ENCODE measurements at regions not wholly inside any gene's neighbourhood (a gene's known extent, or its start where the extent isn't known, plus 50 kb on each side); places are given as distances from the start of the nearest gene placed in this dataset.

DNA sequence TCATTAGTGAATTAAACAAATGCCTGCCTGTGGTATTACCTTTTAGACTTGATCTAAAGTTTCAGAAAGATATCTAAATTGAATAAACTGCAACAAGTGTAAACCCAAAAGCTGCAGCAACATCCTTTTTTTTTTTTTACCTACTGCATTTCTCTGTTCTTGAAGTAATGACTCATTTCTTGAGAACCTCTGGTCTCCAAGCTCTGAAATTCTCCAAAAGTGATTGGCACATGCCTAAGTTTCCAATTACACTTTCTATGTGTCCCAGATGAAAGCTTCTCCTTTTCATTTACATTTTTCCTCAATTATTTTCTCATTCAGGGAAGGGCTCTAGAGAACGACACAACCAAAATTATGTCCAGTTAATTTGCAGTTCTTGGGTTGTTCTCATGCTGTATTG lies 435.2 kb upstream of the DCN start:
- H3K4me3 ChIP-seq (ENCODE audit: low read length): no peak overlapping the region
- no peak for TF ChIP-seq ZNF274 (IDR thresholded peaks at IDR 0.05; ENCODE audit: low read depth, low read length)

DNA sequence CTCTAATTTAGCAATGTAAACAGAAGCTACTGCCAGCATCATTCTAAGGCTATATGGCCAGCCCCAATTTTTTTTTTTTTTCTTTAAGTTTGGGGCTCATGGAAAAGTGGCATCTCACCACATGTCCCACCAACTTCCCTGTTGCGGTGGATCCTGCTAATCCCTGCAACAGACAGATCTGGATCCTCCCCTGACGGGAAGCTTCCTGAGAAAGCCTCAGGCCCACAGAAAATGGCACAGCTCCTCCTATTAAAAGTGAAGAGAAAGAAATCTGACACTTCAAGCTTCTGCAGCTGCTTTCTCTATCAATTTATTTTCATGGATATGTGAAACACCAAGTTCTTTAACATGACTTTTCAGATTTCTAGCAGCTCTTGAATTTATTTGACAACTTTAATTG lies 433.8 kb upstream of the DCN start:
- no peak overlapping the region for H3K4me3 ChIP-seq (ENCODE audit: low read length)
- TF ChIP-seq ZNF274 (IDR thresholded peaks at IDR 0.05; ENCODE audit: low read depth, low read length): no peak

GRCh38 chr12:91613223-91613779 lies 430.7 kb upstream of the DCN start:
- no peak for TF ChIP-seq ZNF274 (IDR thresholded peaks at IDR 0.05; ENCODE audit: low read depth, low read length)

GRCh38 chr12:91610561-91610960 lies 427.9 kb upstream of the DCN start:
- no peak for TF ChIP-seq ZNF274 (IDR thresholded peaks at IDR 0.05; ENCODE audit: low read depth, low read length)
- H3K4me3 ChIP-seq (ENCODE audit: low read length): no peak overlapping the region

More at GRCh38 chr12:91613223-91613779, 430.7 kb upstream of the DCN start:
- no peak overlapping the region for H3K4me3 ChIP-seq (ENCODE audit: low read length)

- no peak overlapping the region for H3K4me3 ChIP-seq (ENCODE audit: low read length)
- TF ChIP-seq ZNF274 (IDR thresholded peaks at IDR 0.05; ENCODE audit: low read depth, low read length): no peak
Observed at GRCh38 chr12:91609283-91609682, 426.7 kb upstream of the DCN start.

GRCh38 chr12:91608542-91608941 lies 425.9 kb upstream of the DCN start:
- no peak for TF ChIP-seq ZNF274 (IDR thresholded peaks at IDR 0.05; ENCODE audit: low read depth, low read length)
- H3K4me3 ChIP-seq (ENCODE audit: low read length): no peak overlapping the region

GRCh38 chr12:91606662-91607377 lies 424.2 kb upstream of the DCN start:
- no peak for TF ChIP-seq ZNF274 (IDR thresholded peaks at IDR 0.05; ENCODE audit: low read depth, low read length)
- no peak overlapping the region for H3K4me3 ChIP-seq (ENCODE audit: low read length)

DNA sequence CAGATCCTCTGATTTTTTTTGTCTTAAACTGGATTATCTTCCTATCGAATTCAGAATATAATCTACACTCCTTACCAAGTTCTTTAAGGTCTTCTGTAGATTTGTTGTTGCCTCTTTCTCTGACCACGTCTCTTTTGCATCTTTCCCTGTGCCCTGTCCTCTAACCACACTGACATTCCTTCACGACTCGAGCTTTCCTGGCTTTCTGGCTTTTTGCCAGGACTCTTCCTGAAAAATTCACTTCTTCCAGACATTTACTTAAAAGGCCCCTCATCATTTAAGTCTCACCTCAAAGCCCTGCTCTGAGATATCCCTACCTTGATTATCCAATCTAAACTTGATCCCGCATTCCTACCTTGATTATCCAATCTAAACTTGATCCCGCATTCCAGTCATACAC lies 422.3 kb upstream of the DCN start:
- TF ChIP-seq ZNF274 (IDR thresholded peaks at IDR 0.05; ENCODE audit: low read depth, low read length): no peak

DNA sequence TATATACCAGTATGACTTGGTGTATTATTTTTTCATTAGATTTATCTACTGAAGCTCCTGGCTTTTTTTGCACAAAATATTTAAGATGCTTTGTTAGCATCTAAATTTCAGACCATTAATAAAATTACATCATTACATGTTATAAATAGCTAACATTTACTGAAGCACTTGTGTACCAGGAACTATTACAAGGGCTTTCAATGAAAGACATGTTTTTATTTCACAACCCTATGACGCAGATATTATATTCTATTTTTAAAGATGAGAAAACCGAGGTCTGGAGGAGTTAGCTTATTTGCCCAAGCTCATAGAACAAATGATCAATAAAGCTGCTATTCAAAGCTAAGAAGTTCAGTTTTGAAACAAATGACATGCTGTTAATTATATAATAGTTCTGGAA lies 420.4 kb upstream of the DCN start:
- no peak for TF ChIP-seq ZNF274 (IDR thresholded peaks at IDR 0.05; ENCODE audit: low read depth, low read length)
- no peak overlapping the region for H3K4me3 ChIP-seq (ENCODE audit: low read length)

More for the DNA sequence above, 422.3 kb upstream of the DCN start:
- no peak overlapping the region for H3K4me3 ChIP-seq (ENCODE audit: low read length)

DNA sequence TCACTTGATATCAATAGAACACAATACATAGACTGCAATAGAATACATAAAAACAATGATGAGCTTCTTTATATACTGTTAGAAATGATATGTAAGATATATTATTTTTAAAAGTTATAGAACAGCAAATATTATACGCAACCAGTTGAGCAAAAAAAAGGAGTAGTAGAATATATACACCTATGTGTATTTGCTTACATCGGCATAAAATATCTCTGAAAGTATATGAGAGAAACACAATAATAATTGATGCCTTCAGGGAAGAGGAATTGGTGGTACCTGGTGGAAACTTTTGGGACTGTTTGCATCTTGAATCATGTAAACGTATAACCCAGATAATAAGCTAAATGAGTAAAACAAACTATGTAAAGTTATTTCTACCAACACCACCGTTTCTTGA lies 418.4 kb upstream of the DCN start:
- H3K4me3 ChIP-seq (ENCODE audit: low read length): no peak overlapping the region
- no peak for TF ChIP-seq ZNF274 (IDR thresholded peaks at IDR 0.05; ENCODE audit: low read depth, low read length)

- no peak overlapping the region for H3K4me3 ChIP-seq (ENCODE audit: low read length)
- TF ChIP-seq ZNF274 (IDR thresholded peaks at IDR 0.05; ENCODE audit: low read depth, low read length): no peak
Observed at GRCh38 chr12:91594715-91595114, 412.1 kb upstream of the DCN start.

DNA sequence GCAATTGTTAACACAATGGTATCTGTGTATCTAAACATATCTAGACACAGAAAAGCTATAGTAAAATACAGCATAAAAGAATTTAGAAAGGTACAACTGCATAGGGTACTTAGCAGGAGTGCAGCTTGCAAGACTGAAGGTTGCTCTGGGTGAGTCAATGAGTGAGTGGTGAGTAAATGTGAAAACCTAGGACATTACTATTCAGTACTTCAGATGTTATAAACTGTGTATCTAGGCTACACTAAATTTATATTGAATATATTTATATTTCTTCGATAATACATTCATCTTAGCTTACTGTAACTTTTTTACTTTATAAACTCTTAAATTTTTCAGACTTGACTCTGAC lies 409.0 kb upstream of the DCN start:
- no peak overlapping the region for H3K4me3 ChIP-seq (ENCODE audit: low read length)
- TF ChIP-seq ZNF274 (IDR thresholded peaks at IDR 0.05; ENCODE audit: low read depth, low read length): no peak

DNA sequence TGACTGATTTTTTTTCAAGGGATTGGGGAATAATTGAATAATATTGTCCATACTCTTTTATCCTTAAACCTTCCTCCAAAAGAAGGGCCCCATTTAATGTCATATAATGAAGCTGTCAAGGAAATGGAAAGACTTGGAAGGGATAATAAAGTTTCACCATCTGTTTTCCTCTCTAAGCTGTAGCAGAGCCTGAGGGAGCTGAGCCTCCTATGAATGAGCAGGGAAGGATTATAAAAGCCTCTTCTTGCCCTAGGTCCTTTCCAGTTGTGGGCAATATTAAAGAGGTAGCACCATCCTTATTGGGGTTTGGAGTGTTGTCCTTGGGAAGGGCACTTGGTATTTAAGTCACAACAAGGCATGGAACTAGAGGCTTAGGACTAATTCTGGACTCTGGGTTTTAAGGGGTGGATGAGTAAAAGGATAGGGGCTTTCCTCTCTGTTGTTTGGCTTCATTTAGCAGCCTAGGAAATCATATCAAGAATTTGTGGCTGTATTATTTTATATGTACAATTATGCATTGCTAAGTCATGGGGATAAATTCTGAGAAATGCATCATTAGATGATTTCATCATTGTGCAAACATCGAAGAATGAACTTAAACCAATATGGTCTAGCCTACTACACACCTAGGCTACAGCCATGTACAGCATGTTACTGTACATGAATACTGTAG lies 408.5 kb upstream of the DCN start:
- H3K4me3 ChIP-seq (ENCODE audit: low read length): no peak overlapping the region
- no peak for TF ChIP-seq ZNF274 (IDR thresholded peaks at IDR 0.05; ENCODE audit: low read depth, low read length)

DNA sequence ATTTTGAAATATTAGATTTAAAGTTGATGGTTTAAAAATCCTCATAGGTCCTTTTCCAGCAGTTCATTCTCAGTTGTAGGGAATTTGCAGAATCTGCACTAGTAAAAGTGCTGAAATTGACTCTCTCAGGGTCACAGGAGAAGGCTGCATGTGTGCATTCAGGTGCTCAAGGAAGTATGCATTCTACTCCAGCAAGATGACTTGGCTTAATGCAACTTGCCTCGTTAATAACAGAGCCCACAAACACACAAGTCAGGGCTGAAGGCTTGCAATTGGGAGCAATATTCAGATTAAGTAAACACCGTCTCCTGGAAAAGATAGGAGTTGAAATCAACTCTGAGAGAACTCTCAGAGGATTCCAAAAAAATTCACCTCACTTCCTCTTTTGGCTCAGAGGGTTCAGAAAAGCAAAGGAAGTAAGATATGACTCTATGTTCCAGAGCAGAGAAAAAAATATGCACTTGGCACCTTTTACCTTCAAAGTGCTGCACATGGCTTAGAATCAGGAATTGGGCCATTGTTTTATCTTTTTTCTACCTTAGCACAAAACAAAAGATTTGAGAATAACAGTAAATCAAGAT lies 406.3 kb upstream of the DCN start:
- no peak for TF ChIP-seq ZNF274 (IDR thresholded peaks at IDR 0.05; ENCODE audit: low read depth, low read length)
- H3K4me3 ChIP-seq (ENCODE audit: low read length): no peak overlapping the region

DNA sequence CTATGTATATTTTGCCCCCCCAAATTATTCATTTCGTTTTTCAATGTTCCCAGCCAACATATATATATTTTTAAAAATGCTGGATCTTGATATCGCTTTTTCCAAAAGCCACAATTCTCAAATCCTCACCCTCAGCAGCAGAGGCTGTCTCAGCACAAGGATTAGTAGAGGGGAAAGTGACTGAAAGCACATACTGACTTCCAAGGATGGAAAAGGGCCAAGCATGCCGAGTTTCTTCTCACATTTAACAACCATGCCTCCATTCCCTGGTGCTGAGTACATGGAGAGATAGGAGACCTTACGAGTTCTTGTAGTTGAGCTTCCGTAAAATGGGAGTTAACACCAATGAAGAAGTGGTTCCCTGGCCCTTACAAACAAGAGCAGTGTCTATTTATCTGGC lies 403.4 kb upstream of the DCN start:
- H3K4me3 ChIP-seq (ENCODE audit: low read length): no peak overlapping the region
- TF ChIP-seq ZNF274 (IDR thresholded peaks at IDR 0.05; ENCODE audit: low read depth, low read length): no peak
